GM23338 (cell line): ENCODE measurements at regions not wholly inside any gene's neighbourhood (a gene's known extent, or its start where the extent isn't known, plus 50 kb on each side); places are given as distances from the start of the nearest gene placed in this dataset.

ENCODE experiments used
- ATAC-seq: fragments of 200-7000 bp; cut with Tn5 transposase; 3 replicates; pipeline ENCODE4 v1.9.1; 2020
- DNase-seq: peaks from one replicate; pipeline ENCODE4 v3.0.0-alpha.2; 2015; ENCODE audit warnings: low spot score
- H2AFZ ChIP-seq: fragments of 200-600 bp; sonication (generic); 2 replicates; pipeline ENCODE4 v1.8.0; 2016; ENCODE audit warnings: antibody characterized with exemption, mild to moderate bottlenecking, moderate library complexity
- H3F3A ChIP-seq: fragments of 200-600 bp; sonication (generic); replicated peaks from 2 replicates; pipeline ENCODE4 v1.8.0; 2017; ENCODE audit warnings: antibody characterized with exemption, mixed run types, low read depth
- H3K27ac ChIP-seq: fragments of 200-600 bp; sonication (generic); 2 replicates; pipeline ENCODE4 v1.6.1; 2016; ENCODE audit warnings: low read depth
- H3K27me3 ChIP-seq: fragments of 200-600 bp; sonication (generic); 2 replicates; pipeline ENCODE4 v1.8.0; 2016; ENCODE audit warnings: mild to moderate bottlenecking, mixed run types, moderate library complexity; ENCODE audit not compliant: insufficient read depth
- H3K36me3 ChIP-seq: fragments of 200-600 bp; sonication (generic); 2 replicates; pipeline ENCODE4 v1.8.0; 2016; ENCODE audit warnings: mild to moderate bottlenecking; ENCODE audit not compliant: insufficient read depth
- H3K4me1 ChIP-seq: fragments of 200-600 bp; sonication (generic); 2 replicates; pipeline ENCODE4 v1.8.0; 2016; ENCODE audit warnings: mild to moderate bottlenecking, moderate library complexity; ENCODE audit not compliant: insufficient read depth
- H3K4me2 ChIP-seq: fragments of 200-600 bp; sonication (generic); 2 replicates; pipeline ENCODE4 v1.7.1; 2017; ENCODE audit warnings: mixed run types
- H3K4me3 ChIP-seq: fragments of 200-600 bp; sonication (generic); 2 replicates; pipeline ENCODE4 v1.6.1; 2016; ENCODE audit warnings: mixed run types
- H3K79me2 ChIP-seq: fragments of 200-600 bp; sonication (generic); replicated peaks from 2 replicates; pipeline ENCODE4 v1.8.0; 2017; ENCODE audit warnings: mild to moderate bottlenecking; ENCODE audit not compliant: insufficient read depth
- H3K9me2 ChIP-seq: fragments of 200-600 bp; sonication (generic); 2 replicates; pipeline ENCODE4 v1.8.0; 2017; ENCODE audit not compliant: insufficient read depth
- H4K20me1 ChIP-seq: fragments of 200-600 bp; sonication (generic); replicated peaks from 2 replicates; pipeline ENCODE4 v1.8.0; 2017; ENCODE audit warnings: mild to moderate bottlenecking; ENCODE audit not compliant: insufficient read depth
- H3K27ac Mint-ChIP-seq: 2 replicates; pipeline ENCODE4 v1.8.0; 2020; ENCODE audit warnings: inconsistent platforms, mild to moderate bottlenecking, moderate library complexity, mixed read lengths
- H3K27me3 Mint-ChIP-seq: 3 replicates; pipeline ENCODE4 v1.8.0; 2022; ENCODE audit warnings: low read depth, mild to moderate bottlenecking, moderate library complexity, mixed read lengths, inconsistent platforms; ENCODE audit not compliant: insufficient read depth, poor library complexity
- H3K36me3 Mint-ChIP-seq: 3 replicates; pipeline ENCODE4 v1.8.0; 2021; ENCODE audit warnings: low read depth, mild to moderate bottlenecking, inconsistent platforms, moderate library complexity, mixed read lengths
- H3K4me1 Mint-ChIP-seq: 3 replicates; pipeline ENCODE4 v1.8.0; 2020; ENCODE audit warnings: mild to moderate bottlenecking, inconsistent platforms, mixed read lengths
- H3K4me3 Mint-ChIP-seq: 3 replicates; pipeline ENCODE4 v1.8.0; 2021; ENCODE audit warnings: moderate library complexity, mild to moderate bottlenecking, inconsistent platforms, mixed read lengths
- H3K9me3 Mint-ChIP-seq: 3 replicates; pipeline ENCODE4 v1.8.0; 2020; ENCODE audit warnings: moderate library complexity, mild to moderate bottlenecking, inconsistent platforms, mixed read lengths
- CREB1 ChIP-seq: fragments of 250-450 bp; sonication (Bioruptor Pico); IDR thresholded peaks from 2 replicates; pipeline ENCODE4 v1.5.0; 2020; ENCODE audit warnings: low read depth, mild to moderate bottlenecking, moderate library complexity
- EZH2 ChIP-seq: fragments of 200-600 bp; sonication (generic); IDR thresholded peaks from one replicate; pipeline ENCODE4 v1.8.0; 2017; ENCODE audit warnings: antibody characterized with exemption, mild to moderate bottlenecking, low read depth; ENCODE audit not compliant: unreplicated experiment
- EZH2phosphoT487 ChIP-seq: fragments of 200-600 bp; sonication (generic); IDR thresholded peaks from one replicate; pipeline ENCODE4 v1.8.1; 2018; ENCODE audit warnings: antibody characterized with exemption; ENCODE audit not compliant: unreplicated experiment
- JUNB ChIP-seq: IDR thresholded peaks from one replicate; pipeline ENCODE4 v1.6.1; 2016; ENCODE audit warnings: antibody characterized with exemption; ENCODE audit not compliant: unreplicated experiment
- POLR2AphosphoS5 ChIP-seq: IDR thresholded peaks from 2 replicates; pipeline ENCODE4 v1.6.1; 2016; ENCODE audit warnings: antibody characterized with exemption, low read depth
- REST ChIP-seq: IDR thresholded peaks from one replicate; pipeline ENCODE4 v1.6.1; 2018; ENCODE audit warnings: antibody characterized with exemption; ENCODE audit not compliant: unreplicated experiment
- ZNF114 ChIP-seq: fragments of 250-450 bp; sonication (Bioruptor Pico); IDR thresholded peaks from 2 replicates; pipeline ENCODE4 v1.5.0; 2020; ENCODE audit warnings: mild to moderate bottlenecking, moderate library complexity
- ZNF331 ChIP-seq: fragments of 250-450 bp; sonication (Bioruptor Pico); IDR thresholded peaks from 2 replicates; pipeline ENCODE4 v1.5.0; 2020; ENCODE audit warnings: low read depth, mild to moderate bottlenecking, moderate library complexity
- ZNF462 ChIP-seq: fragments of 250-450 bp; sonication (Bioruptor Pico); IDR thresholded peaks from 2 replicates; pipeline ENCODE4 v1.5.0; 2020; ENCODE audit warnings: mild to moderate bottlenecking, moderate library complexity
- TF ChIP-seq, protein P1 (sequence below), 2 experiments: fragments of 200-600 bp in 1 of 2; sonication (generic) in 1 of 2; conservative IDR thresholded peaks; 2 replicates each; pipeline versions ENCODE4 v1.5.1 to v1.6.1; 2016 to 2017; ENCODE audit warnings: antibody characterized with exemption in 2 of 2, low read depth in 2 of 2, mild to moderate bottlenecking in 2 of 2, moderate library complexity in 1 of 2

DNA sequence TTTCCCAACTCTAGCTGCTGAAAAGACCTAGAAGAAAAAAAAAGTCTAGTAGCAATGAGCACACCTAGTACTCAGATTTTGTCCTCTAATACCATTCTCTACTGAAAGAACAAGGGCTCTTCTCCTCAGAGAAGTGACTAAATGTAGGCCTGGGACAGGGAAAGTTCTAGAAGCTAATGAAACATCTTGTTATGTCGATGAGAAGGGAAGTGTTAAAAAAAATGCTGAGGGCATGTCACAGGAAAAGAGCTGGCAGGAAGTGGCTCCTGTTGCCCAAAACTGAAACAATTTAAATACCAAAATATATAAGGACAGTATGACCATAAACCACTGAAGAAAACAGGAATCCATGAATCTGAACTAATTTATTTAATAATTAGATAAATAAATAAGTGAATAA lies 581.4 kb upstream of the TBL1XR1 start (continued):
- no peak for TF ChIP-seq REST

- H3K4me1 Mint-ChIP-seq = peaks cover 6% of the 10 kb centered on the region
- no peaks in the 10 kb centered on the region for H3K79me2 ChIP-seq
- peaks cover 3% of the 10 kb centered on the region; the same call in 1 of the 2 replicates for H3K9me2 ChIP-seq
- no peaks in the 10 kb centered on the region for H4K20me1 ChIP-seq
- no peak overlapping the region for H2AFZ ChIP-seq
- no peaks in the 10 kb centered on the region for H3K36me3 ChIP-seq
- no peak overlapping the region for H3K4me3 Mint-ChIP-seq
- H3F3A ChIP-seq = no peaks in the 10 kb centered on the region
- H3K27me3 Mint-ChIP-seq = no peaks in the 10 kb centered on the region
- H3K4me1 ChIP-seq = no peaks in the 10 kb centered on the region
- no peak overlapping the region for H3K27ac Mint-ChIP-seq
- no peak overlapping the region for H3K27ac ChIP-seq
- no peaks in the 10 kb centered on the region for H3K27me3 ChIP-seq
- DNase-seq (no peak), ATAC-seq (no peak)
- no peak overlapping the region for H3K4me3 ChIP-seq
- no peaks in the 10 kb centered on the region for H3K9me3 Mint-ChIP-seq
- H3K36me3 Mint-ChIP-seq = no peaks in the 10 kb centered on the region
- no peak overlapping the region for H3K4me2 ChIP-seq
- TF ChIP-seq JUNB = no peak
- TF ChIP-seq REST = no peak
- no peak for TF ChIP-seq ZNF114
- TF ChIP-seq, protein P1, sequence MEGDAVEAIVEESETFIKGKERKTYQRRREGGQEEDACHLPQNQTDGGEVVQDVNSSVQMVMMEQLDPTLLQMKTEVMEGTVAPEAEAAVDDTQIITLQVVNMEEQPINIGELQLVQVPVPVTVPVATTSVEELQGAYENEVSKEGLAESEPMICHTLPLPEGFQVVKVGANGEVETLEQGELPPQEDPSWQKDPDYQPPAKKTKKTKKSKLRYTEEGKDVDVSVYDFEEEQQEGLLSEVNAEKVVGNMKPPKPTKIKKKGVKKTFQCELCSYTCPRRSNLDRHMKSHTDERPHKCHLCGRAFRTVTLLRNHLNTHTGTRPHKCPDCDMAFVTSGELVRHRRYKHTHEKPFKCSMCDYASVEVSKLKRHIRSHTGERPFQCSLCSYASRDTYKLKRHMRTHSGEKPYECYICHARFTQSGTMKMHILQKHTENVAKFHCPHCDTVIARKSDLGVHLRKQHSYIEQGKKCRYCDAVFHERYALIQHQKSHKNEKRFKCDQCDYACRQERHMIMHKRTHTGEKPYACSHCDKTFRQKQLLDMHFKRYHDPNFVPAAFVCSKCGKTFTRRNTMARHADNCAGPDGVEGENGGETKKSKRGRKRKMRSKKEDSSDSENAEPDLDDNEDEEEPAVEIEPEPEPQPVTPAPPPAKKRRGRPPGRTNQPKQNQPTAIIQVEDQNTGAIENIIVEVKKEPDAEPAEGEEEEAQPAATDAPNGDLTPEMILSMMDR (conservative IDR thresholded peaks at IDR 0.05; ENCODE audit: low read depth in 2 of 2) = no peak
- no peak for TF ChIP-seq EZH2
- no peak for TF ChIP-seq CREB1 (CRISPR knock-in tag)
- no peak for TF ChIP-seq EZH2phosphoT487
- no peak for TF ChIP-seq ZNF462
- no peak for TF ChIP-seq POLR2AphosphoS5
- no peak for TF ChIP-seq ZNF331 (CRISPR knock-in tag)
Measured at GRCh38 chr3:177781686-177782161, 584.4 kb upstream of the TBL1XR1 start.
